HepG2 (cell line): ENCODE measurements at regions not wholly inside any gene's neighbourhood (a gene's known extent, or its start where the extent isn't known, plus 50 kb on each side); places are given as distances from the start of the nearest gene placed in this dataset.

Experiments used
- ATAC-seq: fragments of 200-7000 bp; cut with Tn5 transposase; 3 replicates; pipeline ENCODE4 v1.9.1; 2020; ENCODE audit warnings: mild to moderate bottlenecking, moderate library complexity
- BruUV-seq: library from RNA; stranded (reverse); fragments of 400-500 nt; replicated peaks from 2 replicates; lab custom pipeline; 2021; lab: Mats Ljungman, UMichigan
- CTCF ChIA-PET: fragments of 300-600 bp; formaldehyde crosslinking; extraction: SDS; loops from one replicate; lab custom pipeline; 2021; ENCODE audit warnings: low total read pairs, inconsistent platforms, low intra/inter-chr PET ratio; lab: Yijun Ruan, JAX
- POLR2A ChIA-PET: fragments of 350-600 bp; sonication (Branson Sonifier 250); formaldehyde crosslinking; loops from one replicate; lab custom pipeline; 2020; ENCODE audit warnings: antibody characterized with exemption, inconsistent platforms; lab: Yijun Ruan, JAX
- DNase-seq: peaks from one replicate; pipeline ENCODE4 v3.0.0-alpha.2; 2015; ENCODE audit warnings: low spot score
- FAIRE-seq: peaks from 3 replicates; lab custom pipeline; 2011; peaks lifted over from hg19 to GRCh38; lab: Jason Lieb, UNC
- H2AFZ ChIP-seq: one replicate; pipeline ENCODE4 v1.6.1; 2011; ENCODE audit warnings: low read length, inconsistent platforms
- H3K27ac ChIP-seq: fragments of 300-600 bp; 3 replicates; pipeline ENCODE4 v1.8.0; 2011; ENCODE audit warnings: mixed run types, mild to moderate bottlenecking, mixed read lengths, low read length, inconsistent platforms; ENCODE audit not compliant: insufficient read depth; ENCODE audit errors: extremely low read length
- H3K27me3 ChIP-seq, 2 experiments: fragments of 200-600 bp in 1 of 2; 2 replicates in 1 of 2; 3 replicates in 1 of 2; pipeline versions ENCODE4 v1.6.0 to v1.8.0; 2011; ENCODE audit warnings: low read length in 2 of 2, mild to moderate bottlenecking in 2 of 2, moderate library complexity in 2 of 2, inconsistent platforms in 1 of 2; ENCODE audit not compliant: insufficient read depth in 2 of 2, control insufficient read depth in 1 of 2
- H3K36me3 ChIP-seq, 2 experiments: fragments of 200-600 bp in 1 of 2; replicated peaks in 1 of 2; 2 replicates in 1 of 2; 3 replicates in 1 of 2; pipeline versions ENCODE4 v1.5.1 to v1.8.0; 2011; ENCODE audit warnings: low read length in 2 of 2, inconsistent platforms in 1 of 2; ENCODE audit not compliant: insufficient read depth in 2 of 2, control insufficient read depth in 1 of 2
- H3K4me1 ChIP-seq: 2 replicates; pipeline ENCODE4 v1.5.1; 2012; ENCODE audit warnings: low read length, inconsistent platforms; ENCODE audit not compliant: insufficient read depth
- H3K4me2 ChIP-seq: 2 replicates; pipeline ENCODE4 v1.6.0; 2011; ENCODE audit warnings: low read depth, low read length, inconsistent platforms
- H3K4me3 ChIP-seq, 3 experiments: fragments of 200-600 bp in 1 of 3; sonication (generic), shearing (Covaris generic) in 1 of 3; replicated peaks in 1 of 3; 2 replicates each; pipeline ENCODE4 v1.5.1; 2011 to 2016; ENCODE audit warnings: low read length in 3 of 3, inconsistent platforms in 2 of 3, low read depth in 2 of 3, mild to moderate bottlenecking in 2 of 3, control low read depth in 1 of 3, mixed read lengths in 1 of 3; ENCODE audit not compliant: insufficient read depth in 1 of 3
- H3K79me2 ChIP-seq: one replicate; pipeline ENCODE4 v1.6.1; 2011; ENCODE audit warnings: low read length, inconsistent platforms; ENCODE audit not compliant: insufficient read depth
- H3K9ac ChIP-seq: 2 replicates; pipeline ENCODE4 v1.6.0; 2011; ENCODE audit warnings: mild to moderate bottlenecking, low read depth, low read length, inconsistent platforms; ENCODE audit not compliant: insufficient read depth
- H3K9me3 ChIP-seq: 2 replicates; pipeline ENCODE4 v1.5.1; 2012; ENCODE audit warnings: mild to moderate bottlenecking, low read length
- H4K20me1 ChIP-seq: 2 replicates; pipeline ENCODE4 v1.6.0; 2011; ENCODE audit warnings: inconsistent platforms, mild to moderate bottlenecking, low read length, moderate library complexity; ENCODE audit not compliant: insufficient read depth
- CTCF ChIP-seq: sonication (generic); formaldehyde crosslinking; IDR thresholded peaks from 2 replicates; pipeline ENCODE4 v1.5.0; 2020; ENCODE audit warnings: mild to moderate bottlenecking, missing genetic modification reagents, moderate library complexity
- HNF4G ChIP-seq, 2 experiments: sonication (generic) in 1 of 2; formaldehyde crosslinking in 1 of 2; IDR thresholded peaks; 2 replicates each; pipeline versions ENCODE4 v1.4.0 to v1.6.1; 2011 to 2020; ENCODE audit warnings: borderline replicate concordance in 2 of 2, low read depth in 2 of 2, mild to moderate bottlenecking in 2 of 2, low read length in 1 of 2, missing genetic modification reagents in 1 of 2, moderate library complexity in 1 of 2
- KDM4B ChIP-seq: sonication (generic); formaldehyde crosslinking; IDR thresholded peaks from 2 replicates; pipeline ENCODE4 v1.4.0; 2020; ENCODE audit warnings: missing genetic modification reagents
- PPARG ChIP-seq: conservative IDR thresholded peaks from 2 replicates; pipeline ENCODE4 v1.6.1; 2016; ENCODE audit warnings: missing biosample characterization, missing genetic modification reagents
- SMAD1 ChIP-seq: sonication (generic); formaldehyde crosslinking; IDR thresholded peaks from 2 replicates; pipeline ENCODE4 v1.4.0; 2020; ENCODE audit warnings: missing genetic modification reagents, low read depth, mild to moderate bottlenecking, borderline replicate concordance
- SMC3 ChIP-seq: IDR thresholded peaks from 2 replicates; pipeline ENCODE4 v1.6.1; 2011; ENCODE audit warnings: low read length, improper control_type of control experiment
- TRIM24 ChIP-seq: sonication (generic); formaldehyde crosslinking; IDR thresholded peaks from 2 replicates; pipeline ENCODE4 v1.8.0; 2022; ENCODE audit warnings: mild to moderate bottlenecking, missing genetic modification reagents
- ZNF484 ChIP-seq: sonication (generic); formaldehyde crosslinking; IDR thresholded peaks from 2 replicates; pipeline ENCODE4 v1.5.1; 2020; ENCODE audit warnings: mild to moderate bottlenecking, low read depth, missing genetic modification reagents, borderline replicate concordance
- ZSCAN25 ChIP-seq: sonication (generic); formaldehyde crosslinking; IDR thresholded peaks from 2 replicates; pipeline ENCODE4 v1.8.0; 2022; ENCODE audit warnings: mild to moderate bottlenecking, missing genetic modification reagents
- WGBS: methylation state at CpG from one replicate; pipeline ENCODE4 v1.1.6; 2017; ENCODE audit warnings: low lambda C conversion rate; 5-methylcytosine and 5-hydroxymethylcytosine counted together
- in situ Hi-C: cut with HindIII; loops from 2 replicates; pipeline ENCODE4 v1.10.0; 2017; ENCODE audit warnings: low pct_unique_long_range_greater_than_20kb; ENCODE audit not compliant: extremely low pct_ligation_motif_present
- intact Hi-C: fragments of 100-400 bp; cut with micrococcal nuclease; formaldehyde crosslinking; loops from one replicate; pipeline ENCODE4 v1.10.0; 2022; ENCODE audit not compliant: unreplicated experiment

GRCh38 chr18:22868831-22869230 is 64.3 kb upstream of the RBBP8 start:
- TF ChIP-seq SMC3 (no peak), PPARG (CRISPR knock-in tag) (no peak), ZSCAN25 (CRISPR knock-in tag) (no peak), CTCF (CRISPR knock-in tag) (no peak), HNF4G (IDR thresholded peaks at IDR 0.05; ENCODE audit: borderline replicate concordance, low read depth, low read length) (no peak), HNF4G (CRISPR knock-in tag; IDR thresholded peaks at IDR 0.05; ENCODE audit: borderline replicate concordance, low read depth) (no peak), ZNF484 (no peak), TRIM24 (CRISPR knock-in tag) (no peak), KDM4B (CRISPR knock-in tag) (no peak), SMAD1 (CRISPR knock-in tag) (no peak)
- ATAC-seq: no peak
- Histone ChIP-seq H3K27me3 (no peaks in the 10 kb centered on the region; a peak in 1 of 5 replicates), H2AFZ (no peak overlapping the region), H3K27ac (no peak overlapping the region), H4K20me1 (no peaks in the 10 kb centered on the region), H3K4me2 (no peak overlapping the region), H3K4me1 (peaks cover 20% of the 10 kb centered on the region), H3K9ac (no peak overlapping the region), H3K9me3 (no peaks in the 10 kb centered on the region), H3K36me3 (no peaks in the 10 kb centered on the region), H3K4me3 (no peak overlapping the region), H3K79me2 (no peaks in the 10 kb centered on the region)
- in situ Hi-C loops: no loop called here
- ChIA-PET CTCF (no interaction called here), POLR2A (no interaction called here)
- intact Hi-C loops: no loop called here
- FAIRE-seq: no peak
- no peak for DNase-seq
- BruUV-seq: no TSS peak
- 35% methylated on average over 1 of the region's 1 CpG for WGBS
